ENCODE measurements at regions not wholly inside any gene's neighbourhood (a gene's known extent, or its start where the extent isn't known, plus 50 kb on each side); places are given as distances from the start of the nearest gene placed in this dataset.
"Not testable (repeated sequence)": the region's sequence is repeated elsewhere in the genome, so short reads cannot be mapped to it uniquely, and the experiment has no call there.

- TF ChIP-seq, protein P1, sequence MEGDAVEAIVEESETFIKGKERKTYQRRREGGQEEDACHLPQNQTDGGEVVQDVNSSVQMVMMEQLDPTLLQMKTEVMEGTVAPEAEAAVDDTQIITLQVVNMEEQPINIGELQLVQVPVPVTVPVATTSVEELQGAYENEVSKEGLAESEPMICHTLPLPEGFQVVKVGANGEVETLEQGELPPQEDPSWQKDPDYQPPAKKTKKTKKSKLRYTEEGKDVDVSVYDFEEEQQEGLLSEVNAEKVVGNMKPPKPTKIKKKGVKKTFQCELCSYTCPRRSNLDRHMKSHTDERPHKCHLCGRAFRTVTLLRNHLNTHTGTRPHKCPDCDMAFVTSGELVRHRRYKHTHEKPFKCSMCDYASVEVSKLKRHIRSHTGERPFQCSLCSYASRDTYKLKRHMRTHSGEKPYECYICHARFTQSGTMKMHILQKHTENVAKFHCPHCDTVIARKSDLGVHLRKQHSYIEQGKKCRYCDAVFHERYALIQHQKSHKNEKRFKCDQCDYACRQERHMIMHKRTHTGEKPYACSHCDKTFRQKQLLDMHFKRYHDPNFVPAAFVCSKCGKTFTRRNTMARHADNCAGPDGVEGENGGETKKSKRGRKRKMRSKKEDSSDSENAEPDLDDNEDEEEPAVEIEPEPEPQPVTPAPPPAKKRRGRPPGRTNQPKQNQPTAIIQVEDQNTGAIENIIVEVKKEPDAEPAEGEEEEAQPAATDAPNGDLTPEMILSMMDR (IDR thresholded peaks at IDR 0.05): not testable (repeated sequence)
- not testable (repeated sequence) for TF ChIP-seq ZFX (IDR thresholded peaks at IDR 0.05; ENCODE audit: borderline replicate concordance)
Observed at GRCh38 chr4:91891217-91891616, 412.5 kb upstream of the GRID2 start.

Data from 22Rv1 (cell line).